IMR-90 (cell line): ENCODE measurements at regions not wholly inside any gene's neighbourhood (a gene's known extent, or its start where the extent isn't known, plus 50 kb on each side); places are given as distances from the start of the nearest gene placed in this dataset.

ENCODE experiments used
- ATAC-seq: fragments of 200-7000 bp; cut with Tn5 transposase; 2 replicates; pipeline ENCODE4 v1.9.1; 2020; ENCODE audit warnings: low read depth, mild to moderate bottlenecking, moderate library complexity
- BruUV-seq: library from RNA; stranded (reverse); fragments of 400-500 nt; replicated peaks from 2 replicates; lab custom pipeline; 2021; lab: Mats Ljungman, UMichigan
- CTCF ChIA-PET: fragments of 300-600 bp; formaldehyde crosslinking; extraction: SDS; loops from one replicate; lab custom pipeline; 2021; ENCODE audit warnings: antibody characterized with exemption; lab: Yijun Ruan, JAX
- POLR2A ChIA-PET: fragments of 300-600 bp; sonication (Branson Sonifier 250); formaldehyde crosslinking; loops from one replicate; lab custom pipeline; 2022; ENCODE audit warnings: antibody characterized with exemption; ENCODE audit not compliant: unreplicated experiment; lab: Charles Lee
- DNase-seq: peaks from one replicate; pipeline ENCODE4 v3.0.0; 2013
- H2AFZ ChIP-seq: replicated peaks from 2 replicates; pipeline ENCODE3; 2013; ENCODE audit warnings: low read length, mild to moderate bottlenecking; ENCODE audit not compliant: poor library complexity
- H2AK5ac ChIP-seq: 2 replicates; pipeline ENCODE4 v1.6.1; 2013; ENCODE audit warnings: low read depth, low read length, inconsistent platforms
- H2AK9ac ChIP-seq: replicated peaks from 2 replicates; pipeline ENCODE3; 2013; ENCODE audit warnings: mild to moderate bottlenecking, low read depth, low read length, moderate library complexity; ENCODE audit not compliant: poor library complexity
- H2BK120ac ChIP-seq: 2 replicates; pipeline ENCODE4 v1.6.1; 2013; ENCODE audit warnings: low read depth, low read length, inconsistent platforms
- H2BK15ac ChIP-seq: 3 replicates; pipeline ENCODE4 v1.6.1; 2013; ENCODE audit warnings: low read depth, low read length, inconsistent platforms
- H2BK20ac ChIP-seq: 2 replicates; pipeline ENCODE4 v1.6.1; 2013; ENCODE audit warnings: low read depth, mild to moderate bottlenecking, inconsistent platforms, low read length, moderate library complexity
- H2BK5ac ChIP-seq: 2 replicates; pipeline ENCODE4 v1.6.1; 2013; ENCODE audit warnings: mild to moderate bottlenecking, low read depth, low read length, inconsistent platforms; ENCODE audit not compliant: poor library complexity, severe bottlenecking
- H3K14ac ChIP-seq: replicated peaks from 2 replicates; pipeline ENCODE4 v1.6.1; 2013; ENCODE audit warnings: low read depth, low read length, inconsistent platforms
- H3K18ac ChIP-seq: 2 replicates; pipeline ENCODE4 v1.6.1; 2013; ENCODE audit warnings: low read depth, low read length, control low read depth
- H3K23ac ChIP-seq: 2 replicates; pipeline ENCODE4 v1.6.1; 2013; ENCODE audit warnings: low read depth, low read length, inconsistent platforms
- H3K27ac ChIP-seq: 2 replicates; pipeline ENCODE4 v1.5.1; 2013; ENCODE audit warnings: mild to moderate bottlenecking, control low read depth, low read length; ENCODE audit not compliant: insufficient read depth
- H3K27me3 ChIP-seq: 2 replicates; pipeline ENCODE4 v1.6.1; 2013; ENCODE audit warnings: low read length; ENCODE audit not compliant: control insufficient read depth, insufficient read depth
- H3K36me3 ChIP-seq: 2 replicates; pipeline ENCODE4 v1.6.1; 2013; ENCODE audit warnings: low read length, mixed read lengths; ENCODE audit not compliant: control insufficient read depth, insufficient read depth
- H3K4ac ChIP-seq: 2 replicates; pipeline ENCODE4 v1.6.1; 2013; ENCODE audit warnings: low read depth, low read length, inconsistent platforms
- H3K4me1 ChIP-seq: 2 replicates; pipeline ENCODE4 v1.6.1; 2013; ENCODE audit warnings: low read length, mixed read lengths; ENCODE audit not compliant: control insufficient read depth, insufficient read depth
- H3K4me2 ChIP-seq: 2 replicates; pipeline ENCODE4 v1.6.1; 2013; ENCODE audit warnings: low read depth, mild to moderate bottlenecking, control low read depth, low read length, moderate library complexity
- H3K4me3 ChIP-seq: 2 replicates; pipeline ENCODE4 v1.5.1; 2013; ENCODE audit warnings: low read depth, mild to moderate bottlenecking, control low read depth, low read length, moderate library complexity; ENCODE audit not compliant: insufficient read depth
- H3K56ac ChIP-seq: 2 replicates; pipeline ENCODE4 v1.6.1; 2013; ENCODE audit warnings: low read length, inconsistent platforms; ENCODE audit not compliant: insufficient read depth; ENCODE audit errors: extremely low read depth
- H3K79me1 ChIP-seq, 2 experiments: 2 replicates each; pipeline ENCODE4 v1.6.1; 2013; ENCODE audit warnings: low read length in 2 of 2, inconsistent platforms in 1 of 2, low read depth in 1 of 2
- H3K9ac ChIP-seq: 2 replicates; pipeline ENCODE4 v1.6.1; 2013; ENCODE audit warnings: low read depth, low read length, control low read depth
- H3K9me1 ChIP-seq: 2 replicates; pipeline ENCODE4 v1.6.1; 2013; ENCODE audit warnings: low read length, inconsistent platforms; ENCODE audit not compliant: insufficient read depth
- H3K9me3 ChIP-seq: 2 replicates; pipeline ENCODE4 v1.6.1; 2013; ENCODE audit warnings: low read length; ENCODE audit not compliant: control insufficient read depth, insufficient read depth
- H4K20me1 ChIP-seq: 2 replicates; pipeline ENCODE4 v1.6.1; 2013; ENCODE audit warnings: low read length, inconsistent platforms; ENCODE audit not compliant: insufficient read depth
- H4K5ac ChIP-seq: 2 replicates; pipeline ENCODE4 v1.6.1; 2013; ENCODE audit warnings: mild to moderate bottlenecking, low read depth, low read length, control low read depth
- H4K8ac ChIP-seq, 2 experiments: 2 replicates each; pipeline ENCODE4 v1.6.1; 2013; ENCODE audit warnings: low read depth in 2 of 2, low read length in 2 of 2, control low read depth in 1 of 2, inconsistent platforms in 1 of 2
- H4K91ac ChIP-seq: 2 replicates; pipeline ENCODE4 v1.6.1; 2013; ENCODE audit warnings: low read depth, low read length, inconsistent platforms; ENCODE audit not compliant: insufficient read depth
- CEBPB ChIP-seq: IDR thresholded peaks from 2 replicates; pipeline ENCODE4 v1.6.1; 2012; ENCODE audit warnings: low read depth, low read length, improper control_type of control experiment
- CHD1 ChIP-seq: IDR thresholded peaks from 2 replicates; pipeline ENCODE4 v1.6.1; 2012; ENCODE audit warnings: low read depth, low read length, improper control_type of control experiment
- FOS ChIP-seq: fragments of 150-350 bp; IDR thresholded peaks from 2 replicates; pipeline ENCODE4 v1.6.1; 2016; ENCODE audit warnings: low read depth, low read length
- MAFK ChIP-seq: IDR thresholded peaks from 2 replicates; pipeline ENCODE4 v1.6.1; 2012; ENCODE audit warnings: low read depth, low read length, improper control_type of control experiment
- MXI1 ChIP-seq: IDR thresholded peaks from 2 replicates; pipeline ENCODE4 v1.6.1; 2012; ENCODE audit warnings: low read depth, mild to moderate bottlenecking, low read length, moderate library complexity, borderline replicate concordance
- NFE2L2 ChIP-seq: fragments of 150-350 bp; IDR thresholded peaks from 2 replicates; pipeline ENCODE4 v1.6.1; 2016; ENCODE audit warnings: low read depth, mild to moderate bottlenecking, low read length
- RAD21 ChIP-seq: IDR thresholded peaks from 2 replicates; pipeline ENCODE4 v1.6.1; 2012; ENCODE audit warnings: low read length, improper control_type of control experiment
- RCOR1 ChIP-seq: IDR thresholded peaks from 2 replicates; pipeline ENCODE4 v1.6.1; 2012; ENCODE audit warnings: mild to moderate bottlenecking, low read length, improper control_type of control experiment; ENCODE audit not compliant: insufficient replicate concordance
- RFX5 ChIP-seq: IDR thresholded peaks from 2 replicates; pipeline ENCODE4 v1.8.0; 2012; ENCODE audit warnings: low read depth, mild to moderate bottlenecking, low read length, moderate library complexity
- WGBS, 2 experiments: methylation state at CpG; one replicate each; pipeline versions ENCODE4 v1.1.5 to v1.1.7; 2013; ENCODE audit warnings: missing lambda C conversion rate in 2 of 2; ENCODE audit not compliant: insufficient read length in 1 of 2; ENCODE audit errors: extremely low coverage in 2 of 2; 5-methylcytosine and 5-hydroxymethylcytosine counted together
- dilution Hi-C: fragments of 300-500 bp; cut with HindIII; formaldehyde crosslinking; loops from one replicate; pipeline ENCODE4 v1.14.3; 2018; ENCODE audit warnings: low sequenced_read_pairs; ENCODE audit not compliant: unreplicated experiment
- in situ Hi-C: fragments of 300-500 bp; cut with MboI; formaldehyde crosslinking; loops from 3 replicates; pipeline ENCODE4 v1.14.3; 2019; ENCODE audit warnings: low sequenced_read_pairs, inconsistent platforms, mixed read lengths
- intact Hi-C: fragments of 100-400 bp; cut with micrococcal nuclease; formaldehyde crosslinking; loops from 2 replicates; pipeline ENCODE4 v1.10.0; 2022
- TF ChIP-seq, protein P1 (sequence below): conservative IDR thresholded peaks from 2 replicates; pipeline ENCODE4 v1.5.1; 2012; ENCODE audit warnings: mild to moderate bottlenecking, low read depth, low read length, improper control_type of control experiment
- TF ChIP-seq, protein P2 (sequence below): fragments of 150-350 bp; IDR thresholded peaks from 2 replicates; pipeline ENCODE4 v1.6.1; 2016; ENCODE audit warnings: low read depth, mild to moderate bottlenecking, low read length, moderate library complexity, borderline replicate concordance
- TF ChIP-seq, protein P3 (sequence below): fragments of 150-350 bp; IDR thresholded peaks from 2 replicates; pipeline ENCODE4 v1.6.1; 2017; ENCODE audit warnings: mild to moderate bottlenecking, antibody characterized with exemption, low read length, low read depth

DNA sequence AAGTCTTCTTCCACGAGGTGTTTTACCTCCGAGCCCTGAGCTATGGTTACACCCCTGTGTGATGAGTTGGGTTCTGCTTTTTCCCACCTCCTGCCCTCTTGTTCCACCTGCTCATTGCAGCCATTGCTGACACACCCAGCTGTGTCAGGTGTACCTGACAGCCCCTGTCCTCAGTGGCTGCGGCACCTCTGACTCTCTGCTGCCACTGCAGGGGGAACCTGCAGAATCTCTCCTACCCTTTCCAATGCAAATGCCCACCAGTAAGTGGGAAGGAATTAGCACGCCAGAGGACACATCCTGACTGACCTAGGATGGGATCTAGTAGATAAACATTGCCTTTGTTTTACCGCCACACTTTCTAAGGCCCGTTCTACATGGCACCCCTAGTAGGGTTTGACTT, 600.9 kb upstream of the MKI67 start:
- intact Hi-C loops (no loop called here), in situ Hi-C loops (no loop called here), dilution Hi-C loops (no loop called here)
- H2AFZ ChIP-seq: no peak overlapping the region
- H3K27ac ChIP-seq: no peak overlapping the region
- H3K4me3 ChIP-seq: no peak overlapping the region
- no peak overlapping the region for H2BK20ac ChIP-seq
- no peak overlapping the region for H4K91ac ChIP-seq
- H3K27me3 ChIP-seq: no peaks in the 10 kb centered on the region
- POLR2A ChIA-PET: no interaction called here
- TF ChIP-seq MAFK: no peak
- no peak for TF ChIP-seq RFX5
- no peak for TF ChIP-seq RAD21
- no peak for TF ChIP-seq FOS
- TF ChIP-seq RCOR1: no peak
- no peak for TF ChIP-seq MXI1
- TF ChIP-seq, protein P1, sequence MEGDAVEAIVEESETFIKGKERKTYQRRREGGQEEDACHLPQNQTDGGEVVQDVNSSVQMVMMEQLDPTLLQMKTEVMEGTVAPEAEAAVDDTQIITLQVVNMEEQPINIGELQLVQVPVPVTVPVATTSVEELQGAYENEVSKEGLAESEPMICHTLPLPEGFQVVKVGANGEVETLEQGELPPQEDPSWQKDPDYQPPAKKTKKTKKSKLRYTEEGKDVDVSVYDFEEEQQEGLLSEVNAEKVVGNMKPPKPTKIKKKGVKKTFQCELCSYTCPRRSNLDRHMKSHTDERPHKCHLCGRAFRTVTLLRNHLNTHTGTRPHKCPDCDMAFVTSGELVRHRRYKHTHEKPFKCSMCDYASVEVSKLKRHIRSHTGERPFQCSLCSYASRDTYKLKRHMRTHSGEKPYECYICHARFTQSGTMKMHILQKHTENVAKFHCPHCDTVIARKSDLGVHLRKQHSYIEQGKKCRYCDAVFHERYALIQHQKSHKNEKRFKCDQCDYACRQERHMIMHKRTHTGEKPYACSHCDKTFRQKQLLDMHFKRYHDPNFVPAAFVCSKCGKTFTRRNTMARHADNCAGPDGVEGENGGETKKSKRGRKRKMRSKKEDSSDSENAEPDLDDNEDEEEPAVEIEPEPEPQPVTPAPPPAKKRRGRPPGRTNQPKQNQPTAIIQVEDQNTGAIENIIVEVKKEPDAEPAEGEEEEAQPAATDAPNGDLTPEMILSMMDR: no peak
- no peak for TF ChIP-seq NFE2L2
- no peak for TF ChIP-seq CHD1
- TF ChIP-seq, protein P2, sequence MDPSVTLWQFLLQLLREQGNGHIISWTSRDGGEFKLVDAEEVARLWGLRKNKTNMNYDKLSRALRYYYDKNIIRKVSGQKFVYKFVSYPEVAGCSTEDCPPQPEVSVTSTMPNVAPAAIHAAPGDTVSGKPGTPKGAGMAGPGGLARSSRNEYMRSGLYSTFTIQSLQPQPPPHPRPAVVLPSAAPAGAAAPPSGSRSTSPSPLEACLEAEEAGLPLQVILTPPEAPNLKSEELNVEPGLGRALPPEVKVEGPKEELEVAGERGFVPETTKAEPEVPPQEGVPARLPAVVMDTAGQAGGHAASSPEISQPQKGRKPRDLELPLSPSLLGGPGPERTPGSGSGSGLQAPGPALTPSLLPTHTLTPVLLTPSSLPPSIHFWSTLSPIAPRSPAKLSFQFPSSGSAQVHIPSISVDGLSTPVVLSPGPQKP: no peak
- TF ChIP-seq, protein P3, sequence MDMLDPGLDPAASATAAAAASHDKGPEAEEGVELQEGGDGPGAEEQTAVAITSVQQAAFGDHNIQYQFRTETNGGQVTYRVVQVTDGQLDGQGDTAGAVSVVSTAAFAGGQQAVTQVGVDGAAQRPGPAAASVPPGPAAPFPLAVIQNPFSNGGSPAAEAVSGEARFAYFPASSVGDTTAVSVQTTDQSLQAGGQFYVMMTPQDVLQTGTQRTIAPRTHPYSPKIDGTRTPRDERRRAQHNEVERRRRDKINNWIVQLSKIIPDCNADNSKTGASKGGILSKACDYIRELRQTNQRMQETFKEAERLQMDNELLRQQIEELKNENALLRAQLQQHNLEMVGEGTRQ: no peak
- TF ChIP-seq CEBPB: no peak
- no peaks in the 10 kb centered on the region for H3K36me3 ChIP-seq
- H4K20me1 ChIP-seq: no peaks in the 10 kb centered on the region
- no peak overlapping the region for H3K9ac ChIP-seq
- no peak overlapping the region for H3K4ac ChIP-seq
- no peak overlapping the region for H3K23ac ChIP-seq
- WGBS, 2 experiments: no CpG with 5 or more reads among the region's 6 CpGs
- no TSS peak for BruUV-seq
- H3K18ac ChIP-seq: no peak overlapping the region
- peaks cover 51% of the 10 kb centered on the region for H3K9me3 ChIP-seq
- H3K4me2 ChIP-seq: no peak overlapping the region
- ATAC-seq (no peak), DNase-seq (no peak)
- CTCF ChIA-PET: no interaction called here
- no peak overlapping the region for H2BK5ac ChIP-seq
- H4K5ac ChIP-seq: no peak overlapping the region
- H4K8ac ChIP-seq: no peak overlapping the region
- no peak overlapping the region for H2BK120ac ChIP-seq
- no peaks in the 10 kb centered on the region for H3K9me1 ChIP-seq
- H2BK15ac ChIP-seq: no peak overlapping the region
- H2AK9ac ChIP-seq: no peak overlapping the region
- H2AK5ac ChIP-seq: no peak overlapping the region
- no peak overlapping the region for H3K14ac ChIP-seq
- H3K79me1 ChIP-seq: no peaks in the 10 kb centered on the region
- no peaks in the 10 kb centered on the region for H3K4me1 ChIP-seq
- no peak overlapping the region for H3K56ac ChIP-seq
